ENCODE measurements at regions not wholly inside any gene's neighbourhood (a gene's known extent, or its start where the extent isn't known, plus 50 kb on each side); places are given as distances from the start of the nearest gene placed in this dataset.
"Not testable (repeated sequence)": the region's sequence is repeated elsewhere in the genome, so short reads cannot be mapped to it uniquely, and the experiment has no call there.

GRCh38 chr4:134070174-134070573 lies 131.4 kb downstream of the PABPC4L start:
- DNase-seq = no peak
- no peak overlapping the region for H3K4me3 Mint-ChIP-seq
- H3K4me1 Mint-ChIP-seq = no peaks in the 10 kb centered on the region
- ATAC-seq = no peak
- H3K9me3 Mint-ChIP-seq = peaks cover 4% of the 10 kb centered on the region
- no peak overlapping the region for H3K27ac Mint-ChIP-seq
- H3K36me3 Mint-ChIP-seq (ENCODE audit: low read depth) = no peaks in the 10 kb centered on the region
- H3K27me3 Mint-ChIP-seq = no peaks in the 10 kb centered on the region

DNA sequence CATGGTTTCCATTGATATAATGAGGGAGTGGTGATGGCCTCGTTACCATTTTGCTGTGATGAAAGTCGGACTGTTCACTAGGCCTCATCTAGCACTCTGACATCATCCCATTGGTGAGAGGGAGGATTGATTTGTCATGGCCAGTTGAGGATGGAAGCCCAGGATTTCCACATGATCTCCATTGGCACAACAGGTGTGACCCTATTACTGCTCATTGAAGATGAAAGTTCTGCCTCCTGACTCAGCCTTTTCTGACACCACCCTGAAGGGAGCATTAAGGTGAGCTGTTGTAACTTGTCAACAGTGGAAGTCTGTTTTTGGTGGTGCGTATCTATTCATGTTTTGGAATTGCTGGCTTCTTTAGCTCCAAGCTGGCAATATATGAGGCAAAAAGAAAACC lies 144.2 kb downstream of the PABPC4L start:
- DNase-seq (no peak), ATAC-seq (no peak)
- peaks cover 6% of the 10 kb centered on the region for H3K9me3 Mint-ChIP-seq
- no peak overlapping the region for H3K27ac Mint-ChIP-seq
- H3K36me3 Mint-ChIP-seq (ENCODE audit: low read depth) = no peaks in the 10 kb centered on the region
- H3K27me3 Mint-ChIP-seq = no peaks in the 10 kb centered on the region
- no peaks in the 10 kb centered on the region for H3K4me1 Mint-ChIP-seq
- H3K4me3 Mint-ChIP-seq = no peak overlapping the region

DNA sequence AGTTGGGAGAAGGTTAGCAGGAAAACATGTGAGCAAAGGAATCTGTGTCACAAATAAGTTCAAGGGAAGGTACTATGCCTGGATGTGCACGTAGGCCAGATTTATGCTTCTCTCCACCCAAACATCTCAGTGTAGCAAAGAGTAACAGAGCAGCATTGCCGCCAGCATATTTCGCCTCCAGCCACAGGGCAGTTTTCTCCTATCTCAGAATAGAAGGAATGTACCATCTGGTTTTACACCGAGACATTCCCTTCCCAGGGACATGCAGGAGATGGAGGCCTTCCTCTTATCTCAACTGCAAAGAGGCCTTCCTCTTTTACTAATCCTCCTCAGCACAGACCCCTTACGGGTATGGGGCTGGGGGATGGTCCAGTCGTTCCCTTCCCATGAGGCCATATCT lies 155.4 kb downstream of the PABPC4L start:
- not testable (repeated sequence) for DNase-seq; ATAC-seq; H3K27ac Mint-ChIP-seq; H3K27me3 Mint-ChIP-seq; H3K9me3 Mint-ChIP-seq; H3K36me3 Mint-ChIP-seq (ENCODE audit: low read depth); H3K4me1 Mint-ChIP-seq; H3K4me3 Mint-ChIP-seq

GRCh38 chr4:134045411-134045810 lies 156.2 kb downstream of the PABPC4L start:
- H3K36me3 Mint-ChIP-seq (ENCODE audit: low read depth) = no peaks in the 10 kb centered on the region
- DNase-seq (no peak), ATAC-seq (no peak)
- H3K4me1 Mint-ChIP-seq = no peaks in the 10 kb centered on the region
- H3K27ac Mint-ChIP-seq = no peak overlapping the region
- H3K27me3 Mint-ChIP-seq = no peaks in the 10 kb centered on the region
- no peak overlapping the region for H3K4me3 Mint-ChIP-seq
- H3K9me3 Mint-ChIP-seq = peaks cover 6% of the 10 kb centered on the region

DNA sequence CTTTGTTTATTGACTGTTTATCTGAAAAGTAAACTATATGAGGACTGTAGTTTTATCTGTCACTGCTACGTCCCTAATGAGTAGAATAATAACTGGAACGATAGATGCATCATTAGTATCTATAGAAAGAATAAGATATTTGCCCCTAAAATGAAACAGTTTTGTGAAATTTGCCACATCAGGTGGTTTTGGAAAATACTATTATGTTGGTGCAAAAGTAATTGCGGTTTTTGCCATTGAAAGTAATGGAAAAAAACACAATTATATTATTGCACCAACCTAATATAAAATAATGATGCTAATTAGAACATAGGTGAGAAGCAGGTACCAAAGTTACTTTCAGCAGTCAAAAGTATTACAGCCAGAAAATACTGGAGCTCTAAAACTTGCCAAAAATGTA lies 158.3 kb downstream of the PABPC4L start:
- DNase-seq (no peak), ATAC-seq (no peak)
- Mint-ChIP-seq H3K27me3 (no peaks in the 10 kb centered on the region), H3K4me1 (no peaks in the 10 kb centered on the region), H3K36me3 (ENCODE audit: low read depth) (no peaks in the 10 kb centered on the region), H3K4me3 (no peak overlapping the region), H3K9me3 (no peaks in the 10 kb centered on the region), H3K27ac (no peak overlapping the region)

DNA sequence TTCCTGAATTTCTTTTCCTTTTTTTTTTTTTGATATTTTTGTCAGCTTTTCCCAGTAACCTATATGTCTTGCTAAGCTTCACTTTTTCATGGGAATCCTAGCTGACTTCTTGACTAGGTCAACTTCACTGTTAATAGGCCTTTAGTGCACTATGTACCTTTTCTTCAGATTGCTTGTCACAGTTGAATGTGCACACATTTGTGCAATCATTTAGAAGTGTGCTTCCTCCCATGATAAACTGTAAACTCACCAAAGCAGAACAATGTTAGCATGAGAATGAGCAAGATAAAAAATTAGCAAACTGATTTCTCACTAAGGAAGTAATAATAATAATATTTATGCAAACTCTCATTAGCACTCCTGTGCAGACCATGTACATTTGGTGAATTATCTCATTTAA lies 173.2 kb downstream of the PABPC4L start:
- H3K36me3 Mint-ChIP-seq (ENCODE audit: low read depth) = no peaks in the 10 kb centered on the region
- H3K9me3 Mint-ChIP-seq = no peaks in the 10 kb centered on the region
- H3K4me3 Mint-ChIP-seq = no peak overlapping the region
- ATAC-seq = no peak
- no peak for DNase-seq
- no peaks in the 10 kb centered on the region for H3K27me3 Mint-ChIP-seq
- H3K4me1 Mint-ChIP-seq = no peaks in the 10 kb centered on the region
- no peak overlapping the region for H3K27ac Mint-ChIP-seq

DNA sequence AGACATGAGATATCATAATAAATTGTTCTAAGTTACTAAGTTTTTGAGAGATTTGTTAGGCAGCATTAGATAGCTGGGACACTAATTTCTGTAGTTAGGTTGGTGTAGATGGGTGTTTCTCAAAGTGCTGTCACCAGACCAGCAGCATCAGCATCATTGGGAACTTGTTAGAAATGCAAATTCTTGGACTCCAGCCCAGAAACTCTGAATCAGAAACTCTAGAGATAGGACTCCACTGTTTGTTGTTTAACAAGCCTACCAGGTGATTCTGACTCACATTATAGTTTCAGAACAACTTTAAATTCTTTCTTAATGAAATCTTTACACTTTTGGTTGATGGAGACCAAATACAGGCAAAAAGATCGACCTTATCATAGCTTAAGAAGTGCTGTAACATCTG lies 173.7 kb downstream of the PABPC4L start:
- no peak overlapping the region for H3K4me3 Mint-ChIP-seq
- H3K4me1 Mint-ChIP-seq = no peaks in the 10 kb centered on the region
- no peaks in the 10 kb centered on the region for H3K36me3 Mint-ChIP-seq (ENCODE audit: low read depth)
- no peak overlapping the region for H3K27ac Mint-ChIP-seq
- ATAC-seq = no peak
- no peaks in the 10 kb centered on the region for H3K9me3 Mint-ChIP-seq
- H3K27me3 Mint-ChIP-seq = no peaks in the 10 kb centered on the region
- no peak for DNase-seq

- Mint-ChIP-seq H3K27me3 (no peaks in the 10 kb centered on the region), H3K36me3 (ENCODE audit: low read depth) (no peaks in the 10 kb centered on the region), H3K4me3 (no peak overlapping the region), H3K27ac (no peak overlapping the region), H3K4me1 (no peaks in the 10 kb centered on the region), H3K9me3 (no peaks in the 10 kb centered on the region)
- no peak for DNase-seq
- ATAC-seq = no peak
Measured at GRCh38 chr4:134024251-134024650, 177.3 kb downstream of the PABPC4L start.

DNA sequence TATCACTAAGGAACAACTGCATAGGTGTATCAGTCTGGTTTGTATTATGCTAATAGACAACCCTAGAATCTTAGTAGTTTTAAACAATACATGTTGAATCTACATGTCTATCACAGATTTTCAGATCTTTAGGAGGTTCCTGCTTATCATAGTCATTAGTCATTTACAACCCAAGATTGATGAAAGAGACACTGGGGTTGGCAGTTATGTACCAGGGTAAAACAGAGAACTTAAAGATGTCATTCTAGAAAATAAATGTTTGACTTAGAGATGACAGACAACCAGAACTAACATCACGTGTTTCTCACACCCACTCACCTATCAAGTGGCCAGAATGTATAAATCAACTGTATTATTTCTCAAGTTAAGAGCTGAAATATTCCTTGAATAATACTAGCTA lies 181.9 kb downstream of the PABPC4L start:
- no peak for ATAC-seq
- Mint-ChIP-seq H3K27me3 (no peaks in the 10 kb centered on the region), H3K4me1 (no peaks in the 10 kb centered on the region), H3K9me3 (no peaks in the 10 kb centered on the region), H3K36me3 (ENCODE audit: low read depth) (no peaks in the 10 kb centered on the region), H3K27ac (no peak overlapping the region), H3K4me3 (no peak overlapping the region)
- no peak for DNase-seq

DNA sequence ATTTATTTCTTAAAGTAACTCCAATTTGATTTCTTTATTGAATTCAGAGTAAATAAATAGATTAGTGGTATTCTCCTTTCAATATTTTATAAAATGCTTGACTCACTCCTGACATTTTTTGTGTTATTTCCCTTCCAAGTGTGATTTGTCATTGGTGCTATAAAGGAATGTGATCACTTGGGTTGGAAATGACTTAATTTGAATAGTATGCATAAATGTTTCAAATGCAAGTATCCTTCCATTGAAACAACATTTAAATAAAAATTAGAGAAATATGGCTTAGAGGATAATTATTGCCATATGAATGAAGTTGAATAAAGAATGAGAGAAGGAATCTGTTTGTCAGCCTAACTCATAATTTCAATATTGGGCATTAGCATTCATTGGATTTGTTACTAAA lies 182.7 kb downstream of the PABPC4L start:
- Mint-ChIP-seq H3K9me3 (peaks cover 6% of the 10 kb centered on the region), H3K27me3 (no peaks in the 10 kb centered on the region), H3K36me3 (ENCODE audit: low read depth) (no peaks in the 10 kb centered on the region), H3K27ac (no peak overlapping the region), H3K4me1 (no peaks in the 10 kb centered on the region), H3K4me3 (no peak overlapping the region)
- ATAC-seq = no peak
- DNase-seq = no peak

DNA sequence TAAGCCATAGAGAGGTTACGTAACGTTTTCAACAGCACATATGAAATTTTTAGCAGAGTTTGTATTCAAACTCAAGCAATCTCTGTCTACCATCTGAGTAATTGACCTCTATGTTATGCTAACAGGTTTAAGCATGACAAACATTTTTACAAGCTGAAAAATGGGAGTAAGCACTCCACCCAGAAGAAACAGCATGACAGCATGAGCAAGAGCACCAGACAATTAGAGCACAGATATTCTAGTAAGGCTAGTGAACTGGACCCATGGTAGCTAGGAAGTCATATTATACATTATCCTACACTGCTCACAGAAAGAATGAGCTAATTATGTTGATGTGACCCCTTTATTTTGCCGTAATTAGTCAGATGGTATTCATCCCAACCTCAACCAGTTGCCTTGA lies 200.5 kb downstream of the PABPC4L start:
- no peak overlapping the region for H3K4me3 Mint-ChIP-seq
- no peak for DNase-seq
- H3K27ac Mint-ChIP-seq = no peak overlapping the region
- H3K36me3 Mint-ChIP-seq (ENCODE audit: low read depth) = no peaks in the 10 kb centered on the region
- no peak for ATAC-seq
- no peaks in the 10 kb centered on the region for H3K4me1 Mint-ChIP-seq
- peaks cover 6% of the 10 kb centered on the region for H3K9me3 Mint-ChIP-seq
- no peaks in the 10 kb centered on the region for H3K27me3 Mint-ChIP-seq

GRCh38 chr4:133997436-133997835 lies 204.2 kb downstream of the PABPC4L start:
- H3K4me3 Mint-ChIP-seq = no peak overlapping the region
- no peaks in the 10 kb centered on the region for H3K27me3 Mint-ChIP-seq
- ATAC-seq (no peak), DNase-seq (no peak)
- no peak overlapping the region for H3K27ac Mint-ChIP-seq
- H3K9me3 Mint-ChIP-seq = peaks cover 15% of the 10 kb centered on the region
- no peaks in the 10 kb centered on the region for H3K36me3 Mint-ChIP-seq (ENCODE audit: low read depth)
- no peaks in the 10 kb centered on the region for H3K4me1 Mint-ChIP-seq

DNA sequence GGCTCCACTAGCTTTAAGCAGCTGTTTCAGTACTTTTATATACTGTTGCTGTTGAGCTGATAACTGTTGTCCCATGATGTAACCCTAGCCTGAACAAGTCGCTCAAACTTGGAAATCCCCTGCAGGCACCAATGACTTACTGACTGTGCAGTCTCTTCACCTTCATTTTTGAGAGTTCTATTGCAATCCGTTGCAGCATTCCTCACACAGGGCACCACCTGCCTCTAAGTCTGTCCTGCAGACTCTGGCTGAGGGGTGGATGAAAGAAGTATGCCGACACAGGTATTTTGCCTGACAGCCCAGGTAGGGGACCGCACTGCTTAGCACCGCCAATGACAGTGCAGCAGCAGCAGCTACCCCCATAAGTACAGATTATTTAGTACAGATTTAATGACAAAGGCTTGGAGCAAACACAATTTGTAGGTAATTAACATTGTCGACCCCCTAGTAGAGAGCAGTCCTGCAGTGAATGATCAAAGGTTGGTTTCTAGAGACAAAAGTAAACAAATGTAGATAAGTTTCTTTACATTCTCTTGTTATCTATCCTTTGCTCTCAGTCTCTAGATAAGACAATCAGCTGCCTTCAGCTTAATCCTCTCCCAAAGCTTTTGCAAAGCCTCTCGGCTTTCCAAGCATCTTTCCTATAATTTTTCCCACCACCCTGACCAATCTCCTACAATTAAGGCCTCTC lies 205.0 kb downstream of the PABPC4L start:
- Mint-ChIP-seq H3K4me3 (no peak overlapping the region), H3K27me3 (no peaks in the 10 kb centered on the region), H3K4me1 (no peaks in the 10 kb centered on the region), H3K36me3 (ENCODE audit: low read depth) (no peaks in the 10 kb centered on the region), H3K27ac (no peak overlapping the region), H3K9me3 (peaks cover 15% of the 10 kb centered on the region)
- no peak for ATAC-seq
- no peak for DNase-seq

GRCh38 chr4:133995243-133995960 lies 206.2 kb downstream of the PABPC4L start:
- Mint-ChIP-seq H3K4me1 (no peaks in the 10 kb centered on the region), H3K4me3 (no peak overlapping the region), H3K27ac (no peak overlapping the region), H3K9me3 (peaks cover 24% of the 10 kb centered on the region), H3K36me3 (ENCODE audit: low read depth) (no peaks in the 10 kb centered on the region), H3K27me3 (no peaks in the 10 kb centered on the region)
- ATAC-seq (no peak), DNase-seq (no peak)

DNA sequence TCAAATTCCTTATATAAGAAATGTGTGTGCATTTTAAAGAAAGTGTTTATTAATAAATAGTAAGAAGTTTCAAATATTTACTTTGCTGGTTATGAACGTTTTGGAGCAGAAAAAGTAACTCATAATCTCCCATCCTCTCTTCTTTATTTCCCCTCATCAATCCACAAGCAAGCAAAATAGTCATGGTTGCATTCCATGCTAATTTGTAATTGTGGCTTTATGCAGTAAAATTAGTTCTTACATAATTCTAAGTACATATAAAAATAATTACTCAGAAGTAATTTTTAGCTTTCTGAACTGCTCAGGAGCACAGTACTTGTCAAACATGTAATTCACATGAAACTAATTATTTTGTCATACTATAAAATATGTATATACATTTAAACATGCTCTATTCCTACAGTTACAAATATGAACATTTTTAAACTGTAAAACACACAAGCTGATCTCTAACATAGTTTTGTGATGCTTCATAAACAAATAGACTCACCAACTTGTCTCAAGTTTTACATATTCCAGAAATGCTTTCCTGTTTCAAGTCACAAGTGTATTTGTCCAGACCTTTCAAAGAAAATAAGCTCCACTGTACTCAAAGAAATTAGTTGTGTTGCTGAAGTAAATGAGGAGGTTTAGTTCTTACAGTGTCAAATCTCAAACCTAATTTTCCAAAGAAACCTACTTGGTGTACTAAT lies 218.9 kb downstream of the PABPC4L start:
- no peak overlapping the region for H3K27ac Mint-ChIP-seq
- H3K27me3 Mint-ChIP-seq = no peaks in the 10 kb centered on the region
- no peak for ATAC-seq
- H3K9me3 Mint-ChIP-seq = no peaks in the 10 kb centered on the region
- DNase-seq = no peak
- no peak overlapping the region for H3K4me3 Mint-ChIP-seq
- no peaks in the 10 kb centered on the region for H3K4me1 Mint-ChIP-seq
- no peaks in the 10 kb centered on the region for H3K36me3 Mint-ChIP-seq (ENCODE audit: low read depth)

All from activated naive CD8-positive, alpha-beta T cell treated with anti-CD3 and anti-CD28 coated beads, Interleukin-2, amount 50 U/mL, for 24 hours (primary cell).